ENCODE measurements at regions not wholly inside any gene's neighbourhood (a gene's known extent, or its start where the extent isn't known, plus 50 kb on each side); places are given as distances from the start of the nearest gene placed in this dataset.
"Not testable (repeated sequence)": the region's sequence is repeated elsewhere in the genome, so short reads cannot be mapped to it uniquely, and the experiment has no call there.

DNA sequence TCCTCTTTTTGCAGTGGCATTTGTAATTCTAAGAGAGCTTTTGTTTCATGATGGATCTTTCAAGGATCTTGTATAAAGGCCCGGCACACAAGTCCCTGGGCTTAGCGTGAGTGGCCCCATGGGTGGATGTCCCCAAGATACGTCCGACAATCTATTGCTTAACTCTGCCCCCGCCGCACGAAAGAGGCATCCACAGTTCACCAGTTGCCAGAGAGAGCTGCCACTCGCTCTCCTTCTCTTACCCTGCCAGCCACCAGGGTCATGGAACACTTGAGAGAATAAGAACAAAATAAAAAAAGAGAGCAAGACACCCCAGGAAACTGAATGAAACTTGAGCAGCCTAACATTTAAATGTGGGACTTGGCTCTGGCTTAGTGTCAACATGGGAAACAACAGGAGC, 92.3 kb downstream of the CTAGE1 start:
- DNase-seq: no peak

DNA sequence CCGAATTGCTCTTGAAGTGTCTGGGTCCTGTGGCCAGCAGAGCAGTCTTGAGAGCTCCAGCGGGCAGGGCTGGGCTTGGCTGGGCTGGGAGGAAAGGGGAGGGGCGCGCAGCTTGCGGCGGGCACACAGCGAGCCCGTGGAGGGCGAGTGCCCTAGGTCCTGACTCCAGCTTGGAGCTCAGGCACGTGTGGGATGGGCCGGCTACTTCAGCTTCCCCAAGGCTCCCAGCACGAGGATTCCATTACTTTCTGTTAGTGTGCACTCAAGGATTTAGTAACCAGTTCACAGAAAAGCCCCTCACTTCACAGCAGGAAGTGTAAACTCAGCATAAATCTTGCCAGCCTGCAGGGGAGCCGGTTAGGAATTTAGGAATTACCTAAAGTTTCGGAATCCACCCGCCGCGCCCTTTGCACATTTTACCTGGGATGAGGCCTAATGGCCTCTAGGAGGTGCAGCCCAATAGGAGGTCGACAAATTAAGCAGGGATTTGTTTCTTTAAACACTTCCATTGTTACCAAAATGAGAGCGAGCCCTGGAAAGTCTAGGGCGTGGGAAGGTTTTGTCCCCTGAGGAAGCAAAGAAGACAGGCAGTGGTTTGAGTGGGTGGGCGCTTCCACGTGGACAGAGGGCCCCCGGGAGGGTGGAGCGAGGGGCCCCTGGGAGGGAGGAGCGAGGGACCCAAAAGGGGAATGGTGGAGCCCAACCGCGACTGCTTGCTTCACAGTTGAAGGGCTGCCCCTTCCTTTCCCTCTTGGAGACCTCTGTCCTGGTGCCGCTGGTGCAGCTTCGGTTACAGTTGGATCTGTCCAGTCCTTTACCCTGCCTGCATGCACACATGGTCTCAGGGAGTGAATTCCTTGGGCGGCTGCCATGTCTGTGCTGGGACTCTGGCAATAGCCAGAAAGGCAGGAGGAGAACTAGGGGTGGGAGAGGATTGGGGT, 93.3 kb downstream of the CTAGE1 start:
- no peak for DNase-seq

DNA sequence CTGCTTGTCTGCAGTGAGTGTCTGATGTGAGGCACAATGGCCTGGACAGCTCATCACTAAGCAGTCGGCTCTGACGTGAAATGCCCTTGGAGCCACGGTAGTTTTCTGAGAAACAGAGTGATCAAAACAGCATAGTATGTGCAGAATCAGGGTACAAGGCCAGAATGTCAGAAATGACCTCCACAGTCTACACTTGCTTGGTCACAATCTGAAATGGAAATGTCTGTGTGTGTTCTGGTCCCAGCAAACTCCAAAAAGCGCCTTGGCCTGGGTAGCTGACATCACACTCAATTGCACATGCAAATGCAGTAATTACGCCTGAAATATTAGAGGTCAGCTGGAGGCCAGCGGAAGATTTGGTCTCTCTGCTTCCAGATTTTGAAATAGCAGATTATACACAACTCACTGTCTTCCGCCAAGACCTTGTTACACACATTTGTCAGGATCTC, 95.4 kb downstream of the CTAGE1 start:
- no peak for DNase-seq

DNA sequence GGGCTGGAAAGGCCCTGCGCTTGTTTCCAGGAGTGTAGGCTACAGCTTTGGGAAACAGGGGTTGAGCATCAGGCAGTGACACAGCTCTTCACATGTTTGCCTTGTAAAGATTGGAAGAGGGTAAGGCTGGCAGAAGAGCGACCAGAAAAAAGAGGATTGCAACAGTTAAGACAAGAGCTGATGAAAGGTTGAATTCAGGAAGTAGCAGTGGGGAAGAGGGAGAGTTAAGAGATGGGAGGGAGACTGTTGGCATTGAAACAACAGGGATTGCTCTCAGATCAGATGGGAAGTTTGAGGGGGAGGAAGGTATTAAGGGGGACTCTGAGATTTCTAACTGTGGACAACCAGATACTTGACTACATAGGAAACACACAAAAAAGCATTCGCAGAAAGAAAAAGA, 96.9 kb downstream of the CTAGE1 start:
- no peak for DNase-seq

DNA sequence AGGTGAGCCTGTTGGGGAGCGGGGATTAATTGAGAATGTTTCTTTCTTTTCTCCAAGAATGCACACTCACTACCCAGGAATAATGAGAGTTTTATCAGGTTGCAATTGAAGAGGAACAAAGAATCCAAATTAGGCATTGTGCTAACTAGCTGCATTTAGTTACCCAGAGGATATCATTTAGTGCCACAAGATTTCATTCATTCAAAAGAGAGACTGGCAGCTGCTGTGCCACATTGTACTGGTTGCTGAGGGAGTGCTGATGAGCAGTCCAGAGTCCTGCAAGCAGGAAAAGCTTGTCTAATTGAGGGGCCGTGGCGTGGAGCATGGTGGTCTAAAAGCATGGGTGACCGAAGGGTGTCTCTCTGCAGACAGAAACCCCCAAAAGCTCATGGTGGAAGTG, 97.6 kb downstream of the CTAGE1 start:
- DNase-seq: no peak

DNA sequence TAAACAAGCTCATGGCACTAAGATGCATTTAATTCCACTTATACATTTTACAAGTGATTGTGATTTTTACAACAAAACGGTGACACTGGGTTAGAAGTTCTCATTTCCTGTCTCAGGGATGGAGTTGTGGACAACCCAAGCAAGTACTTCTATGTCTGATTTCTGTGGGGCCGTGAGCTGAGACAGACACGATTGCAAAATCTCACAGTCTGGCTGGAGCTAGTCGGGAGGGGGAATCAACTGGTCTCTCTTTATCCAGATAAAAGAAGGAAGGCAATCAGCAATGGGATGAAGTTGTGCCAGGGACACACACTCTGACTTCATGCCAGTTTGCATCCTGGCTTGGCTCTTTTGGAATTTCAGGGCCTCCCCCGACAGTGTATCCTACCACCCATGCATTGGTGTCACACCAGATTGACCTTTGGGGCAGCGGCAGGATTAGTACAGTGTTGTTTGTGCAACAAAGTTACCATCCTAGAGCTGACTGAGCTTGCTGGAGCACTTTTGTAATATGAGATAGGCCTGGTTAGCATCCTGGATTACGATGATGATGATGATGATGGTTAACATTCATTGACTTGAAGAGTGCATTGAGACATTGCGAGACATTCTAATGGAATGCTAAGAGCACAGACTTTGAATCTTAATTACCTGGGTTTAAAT, 98.8 kb downstream of the CTAGE1 start:
- DNase-seq: no peak

DNA sequence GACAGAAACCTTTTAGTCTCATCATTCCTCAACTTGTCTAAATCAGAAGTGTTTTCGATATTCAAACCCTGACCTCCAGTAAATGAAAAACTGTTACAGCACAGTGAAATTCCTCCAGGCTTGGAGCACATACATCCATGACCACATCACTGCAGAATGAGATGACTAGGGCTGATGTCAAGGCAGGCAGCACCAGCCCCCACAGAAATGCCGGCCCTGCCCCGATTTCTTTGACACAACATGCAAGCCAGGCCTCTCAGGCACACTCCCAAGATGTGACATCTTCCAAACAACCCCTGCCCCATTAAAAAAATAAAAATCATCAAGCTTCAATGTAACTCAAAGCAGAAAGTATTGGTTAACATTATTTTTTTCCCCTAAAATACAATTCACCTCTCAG, 103.3 kb downstream of the CTAGE1 start:
- no peak for DNase-seq

DNA sequence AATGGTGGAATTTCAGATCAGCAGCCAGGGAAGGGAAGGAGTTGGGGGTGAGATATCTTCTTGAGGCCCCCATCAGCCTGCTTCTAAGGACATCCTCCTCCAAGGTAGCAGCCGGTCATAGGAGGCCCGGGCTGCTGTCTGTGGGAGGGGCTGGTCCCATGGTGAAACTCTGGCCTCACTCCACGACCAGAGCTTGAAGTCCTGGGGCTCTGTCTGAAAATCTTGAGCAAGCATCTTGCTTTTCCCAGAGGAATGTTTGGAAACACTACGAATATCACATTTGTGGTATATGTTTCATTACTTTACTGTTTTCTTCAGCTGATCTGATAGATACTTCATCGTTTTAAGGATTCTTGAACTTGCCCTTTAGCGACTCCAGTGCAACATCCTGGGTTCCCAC, 103.7 kb downstream of the CTAGE1 start:
- DNase-seq: no peak

DNA sequence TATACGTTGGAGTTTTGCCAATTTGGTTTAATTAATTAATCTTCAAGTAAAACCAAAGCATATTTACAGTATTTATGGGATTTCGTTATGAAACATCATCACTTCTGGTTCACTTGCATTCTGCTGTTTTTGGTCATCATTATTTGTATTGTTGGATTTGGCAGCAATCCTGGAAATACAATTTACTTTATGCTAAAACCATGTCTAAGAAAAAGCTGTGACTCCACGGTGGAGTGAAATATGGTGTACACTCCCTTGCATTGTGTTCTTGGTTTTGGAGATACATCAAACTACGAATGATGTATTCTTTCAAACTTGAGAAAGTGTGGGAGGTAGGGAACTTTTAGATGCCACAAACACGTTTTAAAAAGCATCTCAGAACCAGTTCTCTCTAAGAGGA, 106.4 kb downstream of the CTAGE1 start:
- no peak for DNase-seq

DNA sequence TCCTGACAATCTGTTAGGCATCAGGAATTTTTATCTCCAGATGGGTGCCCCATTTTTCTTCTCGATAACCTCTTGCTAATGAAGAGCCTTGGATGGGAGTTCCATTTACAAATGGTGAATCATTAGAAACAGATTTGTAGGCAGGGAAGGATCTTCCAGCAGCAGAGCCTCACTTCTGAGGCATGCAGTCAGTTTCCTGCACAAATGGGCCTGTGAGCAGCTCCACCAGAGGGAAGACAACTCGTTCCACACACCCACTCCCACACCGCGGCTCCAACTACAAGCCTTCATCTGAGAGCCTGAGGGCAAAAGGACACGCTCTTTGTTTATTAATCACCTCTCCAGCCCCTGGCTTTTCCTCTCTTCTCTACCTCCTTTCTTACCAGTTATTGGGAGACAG, 108.5 kb downstream of the CTAGE1 start:
- no peak for DNase-seq

DNA sequence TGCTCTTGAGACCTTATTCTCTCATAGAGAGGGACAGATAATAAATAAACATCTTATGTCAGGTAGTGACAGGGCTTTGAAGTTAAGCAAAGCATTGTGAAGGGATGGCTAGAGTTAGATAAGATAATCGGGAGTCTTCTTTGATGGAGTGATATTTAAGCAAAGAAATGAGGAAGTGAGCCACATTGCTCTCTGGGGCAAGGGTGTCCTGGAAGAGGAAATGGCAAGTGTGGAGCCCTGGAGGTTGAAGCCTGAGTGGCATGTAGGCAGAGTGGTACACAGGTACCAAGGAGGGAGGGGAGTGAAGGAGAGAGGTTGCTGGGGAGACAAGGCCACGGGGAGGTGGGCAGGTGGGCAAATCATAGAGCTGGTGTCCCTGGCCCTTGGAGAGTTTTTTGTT, 110.2 kb downstream of the CTAGE1 start:
- DNase-seq: no peak

DNA sequence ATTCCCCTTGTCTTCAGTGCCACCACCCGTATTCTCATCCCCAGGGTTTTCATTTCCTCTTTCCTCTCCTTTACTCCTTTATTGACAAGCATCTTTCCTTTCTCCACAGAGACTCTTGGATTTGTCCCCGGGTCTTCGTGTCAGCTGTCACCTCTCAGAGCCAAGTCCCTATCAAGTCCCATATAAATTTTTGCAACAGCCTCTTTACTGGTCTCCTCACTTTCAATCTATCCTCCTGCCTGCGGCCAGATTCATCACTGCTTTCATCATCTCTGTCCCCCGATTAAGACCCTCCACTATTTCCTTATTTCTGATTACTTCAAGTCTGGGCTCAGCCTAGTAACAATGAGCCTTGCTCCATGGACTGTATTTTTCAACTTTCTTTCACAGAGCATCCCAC, 113.8 kb downstream of the CTAGE1 start:
- no peak for DNase-seq

DNA sequence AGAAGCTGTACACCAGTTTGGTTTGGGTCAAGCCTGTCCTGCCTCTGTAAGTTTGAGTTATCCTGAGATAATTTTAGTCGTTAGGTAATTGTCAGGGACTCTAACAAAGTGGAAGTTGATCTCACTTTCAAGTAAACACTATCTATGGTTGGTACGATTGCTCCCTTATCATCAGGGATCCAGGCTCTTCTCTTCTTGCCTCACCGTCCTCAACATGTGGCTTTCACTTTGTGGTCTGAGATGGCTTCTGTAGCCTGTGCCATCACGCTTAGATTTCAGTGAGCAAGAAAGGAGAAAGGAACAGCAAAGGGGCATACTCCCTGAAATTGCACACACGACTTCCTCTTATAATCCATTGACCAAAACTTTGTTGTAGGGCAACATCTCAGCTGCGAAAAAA, 115.6 kb downstream of the CTAGE1 start:
- no peak for DNase-seq

DNA sequence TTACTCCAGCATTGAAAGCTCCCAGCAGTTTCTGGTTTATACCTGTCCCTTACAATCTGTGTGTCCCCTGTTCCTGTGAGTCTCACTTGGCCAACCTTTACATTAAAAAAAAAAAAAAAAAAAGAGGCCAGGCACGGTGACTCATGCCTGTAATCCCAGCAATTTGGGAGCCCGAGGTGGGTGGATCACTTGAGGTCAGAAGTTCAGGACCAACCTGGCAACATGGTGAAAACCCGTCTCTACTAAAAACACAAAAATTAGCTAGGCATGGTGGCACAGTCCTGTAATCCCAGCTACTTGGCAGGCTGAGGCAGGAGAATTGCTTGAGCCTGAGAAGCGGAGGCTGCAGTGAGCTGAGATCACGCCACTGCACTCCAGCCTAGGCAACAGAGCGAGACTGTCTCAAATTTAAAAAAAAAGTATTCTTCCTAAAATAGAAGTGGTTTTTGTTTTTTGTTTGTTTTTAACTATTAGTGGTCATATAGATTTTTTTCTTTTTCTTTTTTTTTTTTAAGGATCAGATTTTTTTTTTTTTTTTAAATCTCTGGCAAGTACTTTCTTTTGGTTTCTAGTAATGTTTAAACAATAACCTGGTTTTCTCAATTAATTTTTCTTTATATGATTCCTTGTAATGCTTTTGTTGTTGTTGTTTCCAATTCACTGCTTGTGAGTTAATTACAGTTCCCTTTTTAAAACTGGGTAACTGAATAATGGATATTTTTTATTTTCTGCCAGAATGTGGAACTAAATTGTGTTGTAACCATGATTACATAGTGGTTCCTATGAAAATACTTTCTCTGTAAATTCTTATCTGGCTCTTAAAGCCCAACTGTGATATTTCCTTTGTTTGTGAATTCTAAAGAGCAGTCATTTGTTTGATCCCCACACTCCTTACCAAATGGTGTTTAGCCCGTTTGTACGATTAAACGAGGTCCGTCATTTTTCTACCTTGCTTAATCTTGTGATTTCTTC, 116.8 kb downstream of the CTAGE1 start:
- no peak for DNase-seq

DNA sequence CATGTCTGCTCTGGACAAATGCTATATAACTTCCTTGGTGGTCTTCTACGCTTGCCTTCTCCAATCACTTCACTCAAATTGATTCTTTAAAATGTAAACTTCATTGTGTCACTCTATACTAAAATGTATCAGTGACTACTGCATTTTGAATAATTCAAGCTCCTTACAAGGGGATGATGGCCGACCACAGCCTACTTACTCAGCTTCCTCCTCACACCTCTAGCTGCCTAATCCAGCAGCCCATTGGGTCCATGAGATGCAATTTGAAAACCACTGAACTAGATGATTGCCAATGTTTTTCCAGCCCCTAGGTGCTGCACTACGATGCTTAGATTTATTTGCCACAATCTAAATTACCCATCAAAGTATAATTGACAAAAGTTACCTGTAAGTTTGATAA, 120.7 kb downstream of the CTAGE1 start:
- no peak for DNase-seq

DNA sequence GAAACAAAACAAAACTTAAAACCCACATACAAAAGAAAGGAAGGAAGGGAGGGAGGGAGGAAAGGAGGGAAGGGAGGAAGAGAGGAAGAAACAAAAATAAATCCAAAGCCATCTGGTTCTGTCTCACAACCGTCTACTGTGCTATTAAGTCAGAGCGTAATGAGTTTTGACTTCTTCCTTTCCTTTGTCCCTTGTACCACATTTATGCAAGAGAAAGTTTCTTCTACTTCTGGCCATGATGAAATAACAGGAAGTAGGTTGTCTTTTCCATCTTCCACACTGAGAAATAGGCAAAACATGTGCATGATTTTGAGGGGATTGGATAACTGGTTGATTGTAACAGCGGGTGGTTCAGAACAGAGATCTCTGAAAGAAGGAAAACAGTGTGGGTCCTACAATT, 121.4 kb downstream of the CTAGE1 start:
- no peak for DNase-seq

DNA sequence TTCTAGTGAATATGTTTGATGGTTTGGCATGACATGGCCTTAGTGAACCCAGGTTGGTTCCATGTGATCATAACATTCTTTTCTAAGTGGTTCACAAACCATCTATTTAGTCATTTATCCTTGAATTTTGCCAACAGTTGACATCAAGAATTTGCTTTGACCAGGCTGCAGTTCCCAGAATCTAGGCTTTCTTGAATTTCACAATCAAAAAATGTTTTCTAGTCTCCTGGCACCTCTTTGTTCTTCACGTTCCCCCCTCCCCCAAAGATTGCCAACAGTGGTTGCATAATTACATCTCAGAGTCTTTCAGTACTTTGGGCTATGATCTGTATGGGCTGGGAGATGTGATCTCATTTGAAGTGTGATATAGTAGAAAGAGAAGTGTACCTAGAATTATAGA, 124.0 kb downstream of the GATA6 start:
- no peak for DNase-seq

DNA sequence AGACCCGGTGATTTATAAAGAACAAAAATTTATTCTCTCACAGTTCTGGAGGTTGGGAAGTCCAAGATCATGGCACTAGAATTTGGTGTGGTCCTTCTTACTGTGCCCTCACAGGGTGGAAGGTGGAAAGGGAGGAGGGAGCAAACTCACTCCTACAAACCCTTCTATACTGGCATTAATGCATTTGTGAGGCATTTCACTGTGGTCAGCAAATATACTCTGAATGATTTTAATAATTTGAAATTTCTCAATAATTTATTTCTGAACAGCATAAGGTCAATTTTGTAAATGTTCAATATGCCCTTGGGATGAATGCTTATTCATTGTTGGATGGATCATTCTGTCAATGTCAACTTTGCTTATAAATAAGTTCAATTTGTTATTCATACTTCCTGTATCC, 120.6 kb downstream of the GATA6 start:
- no peak for DNase-seq

DNA sequence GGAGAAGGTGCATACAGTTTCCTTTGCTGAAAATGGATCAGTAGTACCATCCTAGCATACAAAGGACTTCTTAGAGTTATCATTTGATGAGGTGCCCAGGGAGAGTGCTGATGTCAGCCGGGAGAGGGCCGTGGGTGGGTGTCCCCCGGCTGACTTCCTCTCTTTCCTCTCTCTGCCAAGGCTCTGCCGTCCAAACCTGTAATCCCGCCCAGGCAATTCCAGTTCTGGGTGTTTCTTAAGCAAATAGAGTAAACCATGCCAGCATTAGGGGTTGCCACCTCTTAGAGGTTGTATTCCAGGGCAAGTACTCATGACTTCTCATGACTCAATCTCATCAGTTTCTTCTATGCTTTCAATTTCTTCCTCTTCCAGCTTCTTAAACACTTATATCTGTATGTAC, 117.2 kb downstream of the GATA6 start:
- no peak for DNase-seq

DNA sequence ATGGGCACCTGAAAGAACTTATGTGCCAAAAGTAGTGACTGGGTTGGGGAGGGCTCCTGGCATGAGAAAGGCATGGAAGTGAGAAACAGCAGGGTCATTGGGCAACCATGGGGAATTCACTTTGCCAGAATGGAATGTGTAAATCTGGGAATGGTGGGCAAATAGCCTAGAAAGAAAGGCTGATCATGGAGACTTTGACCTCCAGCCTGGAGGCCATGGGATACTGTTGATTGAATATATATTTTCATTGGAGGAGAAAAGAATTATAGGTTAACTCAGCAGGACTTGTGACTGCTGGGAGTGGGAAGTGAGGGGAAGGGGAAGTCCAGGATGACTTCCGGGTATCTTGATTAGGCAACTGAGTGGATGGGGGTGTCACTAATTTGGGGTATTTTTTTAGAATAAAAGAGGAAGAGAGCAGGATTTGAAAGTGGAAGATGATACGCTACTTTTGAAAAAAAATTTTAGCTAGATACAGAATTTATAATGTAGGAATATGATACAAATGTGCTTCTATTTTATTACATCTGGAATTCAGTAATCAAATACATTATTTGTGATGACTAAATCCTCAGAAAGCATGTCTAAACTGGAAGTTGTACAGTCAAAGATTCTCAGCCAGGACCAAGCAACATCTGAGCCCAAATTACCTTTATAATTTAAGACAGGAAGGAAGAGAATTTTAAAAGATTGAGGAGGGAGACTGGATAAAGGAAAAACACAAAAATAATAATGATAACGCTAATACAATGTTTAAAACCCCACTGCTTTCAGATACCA, 116.2 kb downstream of the GATA6 start:
- DNase-seq: no peak

DNA sequence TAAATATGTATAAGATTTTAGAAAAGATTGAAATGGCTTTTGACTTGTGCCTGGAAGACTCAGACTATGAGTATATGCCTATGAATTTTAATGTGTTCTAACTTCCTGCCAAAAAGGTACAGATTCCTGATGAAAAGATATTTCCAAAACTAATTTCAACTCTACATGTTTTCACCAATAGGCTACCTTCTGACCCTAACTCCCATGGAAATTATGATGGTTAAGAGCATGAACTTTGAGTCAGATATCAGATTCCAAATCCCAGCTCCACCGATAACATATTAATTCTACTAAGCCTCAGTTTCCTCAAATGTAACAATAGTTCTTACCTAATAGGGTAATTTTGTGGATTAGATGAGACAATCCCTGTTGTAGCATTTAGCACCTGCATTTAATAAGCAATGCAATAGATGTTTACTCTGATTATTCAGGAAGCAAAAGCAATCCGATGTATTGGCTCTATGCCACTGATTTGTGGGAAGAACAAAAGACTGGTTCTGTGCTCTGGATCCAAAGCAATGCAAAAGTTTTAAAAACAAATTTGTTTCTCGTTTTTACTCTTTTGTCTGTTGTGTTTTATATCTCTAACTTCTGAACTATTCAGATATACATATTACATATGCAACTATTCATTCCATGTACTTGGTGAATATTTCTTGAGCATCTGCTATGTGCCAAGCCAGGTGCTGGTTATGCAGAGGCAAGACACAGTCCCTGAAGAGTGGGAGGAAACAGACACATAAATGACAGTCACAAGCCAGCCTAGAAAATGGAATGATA, 115.4 kb downstream of the GATA6 start:
- no peak for DNase-seq

DNA sequence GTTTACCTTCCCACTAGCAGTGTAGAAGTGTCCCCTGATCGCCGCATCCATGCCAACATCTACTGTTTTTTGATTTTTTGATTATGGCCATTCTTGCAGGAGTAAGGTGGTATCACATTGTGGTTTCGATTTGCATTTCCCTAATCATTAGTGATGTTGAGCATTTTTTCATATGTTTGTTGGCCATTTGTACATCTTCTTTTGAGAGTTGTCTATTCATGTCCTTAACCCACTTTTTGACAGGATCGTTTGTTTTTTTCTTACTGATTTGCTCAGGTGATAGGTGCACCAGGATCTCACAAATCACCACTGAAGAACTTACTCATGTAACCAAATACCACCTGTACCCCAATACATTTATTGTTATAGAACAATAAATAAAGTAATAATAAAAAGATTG, 114.5 kb downstream of the GATA6 start:
- not testable (repeated sequence) for DNase-seq

Data from CD4-positive, alpha-beta T cell treated with Interleukin-4 for 4 hours (primary cell).